GM12875 (cell line): ENCODE measurements at regions not wholly inside any gene's neighbourhood (a gene's known extent, or its start where the extent isn't known, plus 50 kb on each side); places are given as distances from the start of the nearest gene placed in this dataset.
"Not testable (repeated sequence)": the region's sequence is repeated elsewhere in the genome, so short reads cannot be mapped to it uniquely, and the experiment has no call there.

Source experiments
- H3K4me3 ChIP-seq: one replicate; pipeline ENCODE4 v1.5.1; 2011; ENCODE audit warnings: low read depth, low read length, control low read depth
- TF ChIP-seq, protein P1 (sequence below): IDR thresholded peaks from 2 replicates; pipeline ENCODE4 v1.5.1; 2011; ENCODE audit warnings: low read depth, mild to moderate bottlenecking, control low read depth, inconsistent platforms, low read length, moderate library complexity, borderline replicate concordance; ENCODE audit not compliant: insufficient read depth

DNA sequence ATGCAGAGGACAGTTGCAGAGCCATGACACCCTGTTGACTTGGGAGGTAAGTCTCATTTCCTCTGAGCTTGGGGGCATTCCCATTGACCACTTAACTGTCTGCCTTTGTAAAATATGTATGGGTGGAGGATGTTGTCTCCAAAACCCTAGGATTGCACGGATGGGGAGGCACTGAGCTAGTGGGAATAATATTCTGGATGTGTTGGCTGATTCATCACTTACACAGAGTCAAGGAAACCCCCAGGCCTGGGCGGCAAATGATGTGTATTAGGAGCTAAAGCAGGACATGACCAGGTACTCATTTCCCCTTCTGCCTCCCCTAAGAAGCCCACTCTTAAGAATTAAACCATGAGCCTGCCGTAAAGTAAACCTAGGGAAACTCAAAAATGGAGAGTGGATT, 319.4 kb downstream of the VRK1 start:
- no peak overlapping the region for H3K4me3 ChIP-seq
- TF ChIP-seq, protein P1, sequence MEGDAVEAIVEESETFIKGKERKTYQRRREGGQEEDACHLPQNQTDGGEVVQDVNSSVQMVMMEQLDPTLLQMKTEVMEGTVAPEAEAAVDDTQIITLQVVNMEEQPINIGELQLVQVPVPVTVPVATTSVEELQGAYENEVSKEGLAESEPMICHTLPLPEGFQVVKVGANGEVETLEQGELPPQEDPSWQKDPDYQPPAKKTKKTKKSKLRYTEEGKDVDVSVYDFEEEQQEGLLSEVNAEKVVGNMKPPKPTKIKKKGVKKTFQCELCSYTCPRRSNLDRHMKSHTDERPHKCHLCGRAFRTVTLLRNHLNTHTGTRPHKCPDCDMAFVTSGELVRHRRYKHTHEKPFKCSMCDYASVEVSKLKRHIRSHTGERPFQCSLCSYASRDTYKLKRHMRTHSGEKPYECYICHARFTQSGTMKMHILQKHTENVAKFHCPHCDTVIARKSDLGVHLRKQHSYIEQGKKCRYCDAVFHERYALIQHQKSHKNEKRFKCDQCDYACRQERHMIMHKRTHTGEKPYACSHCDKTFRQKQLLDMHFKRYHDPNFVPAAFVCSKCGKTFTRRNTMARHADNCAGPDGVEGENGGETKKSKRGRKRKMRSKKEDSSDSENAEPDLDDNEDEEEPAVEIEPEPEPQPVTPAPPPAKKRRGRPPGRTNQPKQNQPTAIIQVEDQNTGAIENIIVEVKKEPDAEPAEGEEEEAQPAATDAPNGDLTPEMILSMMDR, result no peak

DNA sequence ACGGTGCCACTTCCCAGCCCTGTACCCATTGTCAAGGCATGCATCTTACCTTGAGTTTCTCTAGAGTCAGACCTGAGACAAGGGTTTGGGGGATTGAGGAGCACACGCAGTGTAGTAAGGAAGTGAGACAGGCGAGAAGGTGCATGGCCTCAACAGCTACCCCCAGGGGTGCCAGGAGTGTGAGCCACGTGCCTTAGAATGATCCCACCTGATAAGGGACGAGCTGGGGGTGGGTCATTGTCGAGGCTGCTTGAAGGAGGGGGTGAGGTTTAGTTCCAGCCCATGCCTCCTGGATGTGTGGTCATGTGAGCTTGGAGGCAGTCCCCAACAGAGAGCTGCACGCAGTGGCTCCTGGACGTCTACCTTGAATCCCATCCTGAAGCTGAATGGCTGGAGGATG, 320.5 kb downstream of the VRK1 start:
- TF ChIP-seq, protein P1, result no peak
- no peak overlapping the region for H3K4me3 ChIP-seq

DNA sequence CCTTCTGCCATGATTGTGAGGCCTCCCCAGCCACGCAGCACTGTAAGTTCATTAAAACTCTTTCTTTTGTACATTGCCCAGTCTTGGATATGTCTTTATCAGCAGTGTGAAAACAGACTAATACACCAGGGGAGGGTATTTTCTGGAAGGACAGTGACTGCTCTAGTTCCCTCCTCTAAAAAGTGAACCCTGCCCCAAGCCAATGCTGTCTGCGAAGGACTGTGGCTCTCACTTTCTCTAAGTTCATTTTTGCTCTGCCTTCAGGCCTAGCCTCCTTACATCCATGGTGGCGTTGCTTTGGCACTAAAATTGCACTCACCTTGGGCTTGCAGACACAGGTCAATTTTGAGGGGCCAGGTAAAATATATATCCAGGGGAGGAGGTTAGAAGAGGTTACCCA, 323.0 kb downstream of the VRK1 start:
- H3K4me3 ChIP-seq, result no peak overlapping the region
- TF ChIP-seq, protein P1, result no peak

DNA sequence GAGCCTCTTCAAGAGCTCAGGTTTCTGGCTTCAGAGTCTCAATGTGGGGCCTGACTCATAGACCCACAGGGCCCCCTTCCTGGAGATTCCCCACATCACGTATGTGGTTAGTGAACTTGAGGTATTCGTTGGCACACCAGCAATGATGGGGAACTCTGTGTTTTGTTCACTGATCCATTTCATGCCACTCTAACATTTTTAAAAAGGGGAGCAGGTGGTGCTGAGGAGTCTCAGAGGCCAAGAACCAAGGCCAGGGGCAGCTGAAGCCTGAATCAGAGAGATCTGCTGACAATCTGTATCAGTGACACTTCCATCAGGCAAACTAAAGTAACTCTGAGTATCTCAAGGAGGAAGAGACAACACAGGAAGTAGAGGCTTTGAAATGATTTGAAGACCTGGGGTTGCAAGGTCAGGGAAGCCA, 323.4 kb downstream of the VRK1 start:
- TF ChIP-seq, protein P1, result no peak
- no peak overlapping the region for H3K4me3 ChIP-seq

DNA sequence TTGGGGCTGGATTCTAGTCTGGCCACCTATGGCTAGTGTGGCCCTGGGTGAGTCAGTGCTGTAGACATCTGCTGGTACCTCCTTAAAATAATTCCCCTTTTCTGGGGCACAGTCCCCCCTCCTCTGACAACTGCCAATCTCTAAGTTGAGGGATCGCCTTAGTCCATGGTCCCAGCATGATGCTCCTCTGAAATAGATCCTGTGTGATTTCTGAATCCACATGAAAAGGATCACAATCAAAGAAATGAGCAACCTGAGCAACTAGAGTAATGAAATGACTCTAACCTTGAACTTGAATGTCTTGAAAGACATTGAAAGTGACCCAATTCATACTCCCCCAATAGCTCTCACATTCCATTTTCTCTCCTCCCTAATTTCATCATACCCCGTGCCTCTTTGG, 332.5 kb downstream of the VRK1 start:
- TF ChIP-seq, protein P1, result no peak
- no peak overlapping the region for H3K4me3 ChIP-seq

DNA sequence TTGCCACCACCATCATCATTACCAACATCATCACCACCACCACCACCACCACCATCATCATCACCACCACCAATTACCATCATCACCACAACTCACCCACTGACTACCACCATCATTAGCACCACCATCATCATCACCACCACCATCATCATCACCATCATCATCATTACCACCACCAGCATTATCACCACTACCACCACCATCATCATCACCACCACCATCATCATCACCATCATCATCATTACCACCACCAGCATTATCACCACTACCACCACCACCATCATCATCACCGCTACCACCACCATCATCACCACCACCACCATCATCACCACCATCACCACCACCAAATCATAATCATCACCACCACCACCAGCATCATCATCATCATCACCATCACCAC, 338.7 kb downstream of the VRK1 start:
- not testable (repeated sequence) for H3K4me3 ChIP-seq

DNA sequence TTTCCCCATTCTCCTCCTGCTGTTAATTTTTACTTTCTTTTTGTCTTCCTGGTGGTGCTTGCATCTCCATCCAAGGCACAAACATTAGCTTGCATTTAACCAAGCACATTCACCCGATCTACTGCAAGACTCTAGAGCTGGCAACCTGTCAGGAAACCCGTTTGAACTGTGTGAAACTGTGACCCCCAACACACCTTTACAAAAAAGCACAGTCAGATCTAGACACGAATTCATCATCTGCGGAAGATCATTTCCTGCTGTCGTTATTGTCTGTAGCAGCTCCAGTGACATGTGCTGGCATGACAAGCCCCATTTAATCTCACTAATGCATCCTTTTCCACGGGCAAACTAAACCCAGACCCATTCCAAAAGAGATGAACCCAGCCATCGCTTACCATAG, 340.5 kb downstream of the VRK1 start:
- TF ChIP-seq, protein P1, result no peak

DNA sequence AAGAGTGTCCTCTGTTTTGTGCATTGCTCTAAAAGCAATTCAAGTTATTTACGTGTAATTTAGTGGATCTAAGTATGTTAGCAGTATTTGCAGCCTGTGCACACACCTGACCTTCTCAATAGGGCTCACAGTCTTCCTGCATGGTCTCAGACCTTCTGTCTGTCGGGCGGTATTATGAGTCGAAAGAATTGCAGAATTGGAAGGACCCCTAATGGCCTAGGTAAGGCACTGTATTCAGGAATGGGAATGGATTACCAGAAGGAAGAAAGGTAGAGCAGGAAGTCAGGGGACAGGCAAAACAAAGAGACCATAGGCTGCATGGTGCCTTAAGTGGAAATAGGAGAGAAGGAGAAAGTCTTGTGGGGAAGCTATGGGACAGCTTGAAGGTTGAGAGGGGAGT, 341.6 kb downstream of the VRK1 start:
- no peak overlapping the region for H3K4me3 ChIP-seq
- TF ChIP-seq, protein P1, result no peak

More for the DNA sequence above, 340.5 kb downstream of the VRK1 start:
- no peak overlapping the region for H3K4me3 ChIP-seq
